Right cardiac atrium (tissue), 5 donors: ENCODE measurements at regions not wholly inside any gene's neighbourhood (a gene's known extent, or its start where the extent isn't known, plus 50 kb on each side); places are given as distances from the start of the nearest gene placed in this dataset.
"Not testable (repeated sequence)": the region's sequence is repeated elsewhere in the genome, so short reads cannot be mapped to it uniquely, and the experiment has no call there.

Experiments used
- ATAC-seq, 2 donors: fragments of 200-7000 bp; cut with Tn5 transposase; one replicate each; pipeline versions ENCODE4 v1.8.0 to v1.9.1; 2020; ENCODE audit warnings: moderate library complexity in 2 of 2, mild to moderate bottlenecking in 1 of 2
- DNase-seq, 3 donors: peaks; one replicate each; pipeline ENCODE4 v3.0.0-alpha.2; 2020
- H3K27ac ChIP-seq: one replicate; pipeline ENCODE4 v1.5.1; 2013; ENCODE audit warnings: mild to moderate bottlenecking, low read length, control low read depth, moderate library complexity
- H3K27me3 ChIP-seq: one replicate; pipeline ENCODE4 v1.6.1; 2013; ENCODE audit not compliant: control insufficient read depth, insufficient read depth
- H3K4me1 ChIP-seq: one replicate; pipeline ENCODE4 v1.6.1; 2013; ENCODE audit warnings: low read length; ENCODE audit not compliant: control insufficient read depth, insufficient read depth
- H3K4me3 ChIP-seq: one replicate; pipeline ENCODE4 v1.5.1; 2013; ENCODE audit warnings: low read length, control low read depth
- H3K9me3 ChIP-seq: one replicate; pipeline ENCODE4 v1.6.1; 2013; ENCODE audit warnings: low read length; ENCODE audit not compliant: control insufficient read depth
- WGBS: extraction: QIAGEN DNeasy Blood & Tissue Kit; methylation state at CpG from one replicate; pipeline ENCODE4 v1.1.7; 2013; 5-methylcytosine and 5-hydroxymethylcytosine counted together
- intact Hi-C, 4 donors: fragments of 100-400 bp; cut with DNase I; formaldehyde crosslinking; loops; one replicate each; pipeline versions ENCODE4 v1.11.0 to v1.14.0; 2022 to 2023
- donor health status: healthy with polysubstance abuse.
- donor health status: DM: no; HTN: yes; CAD: no.
- donor health status: DM: no; HTN: no; CAD: no.
- donor health status: DM: no; HTN: yes; CAD: no; lungs with severe emphysema.
- donor health status: DM: yes; HTN: yes; CAD: no.

GRCh38 chr2:66171530-66171929 is 263.4 kb upstream of the MEIS1 start:
- Histone ChIP-seq H3K4me3 (no peak overlapping the region), H3K9me3 (no peaks in the 10 kb centered on the region), H3K4me1 (no peaks in the 10 kb centered on the region), H3K27ac (no peak overlapping the region), H3K27me3 (no peaks in the 10 kb centered on the region)
- intact Hi-C loops = no loop called here
- no peak for ATAC-seq
- WGBS = 60% methylated on average over 5 of the region's 5 CpGs
- DNase-seq = peak in 1 of 3 donors; percentile 25

DNA sequence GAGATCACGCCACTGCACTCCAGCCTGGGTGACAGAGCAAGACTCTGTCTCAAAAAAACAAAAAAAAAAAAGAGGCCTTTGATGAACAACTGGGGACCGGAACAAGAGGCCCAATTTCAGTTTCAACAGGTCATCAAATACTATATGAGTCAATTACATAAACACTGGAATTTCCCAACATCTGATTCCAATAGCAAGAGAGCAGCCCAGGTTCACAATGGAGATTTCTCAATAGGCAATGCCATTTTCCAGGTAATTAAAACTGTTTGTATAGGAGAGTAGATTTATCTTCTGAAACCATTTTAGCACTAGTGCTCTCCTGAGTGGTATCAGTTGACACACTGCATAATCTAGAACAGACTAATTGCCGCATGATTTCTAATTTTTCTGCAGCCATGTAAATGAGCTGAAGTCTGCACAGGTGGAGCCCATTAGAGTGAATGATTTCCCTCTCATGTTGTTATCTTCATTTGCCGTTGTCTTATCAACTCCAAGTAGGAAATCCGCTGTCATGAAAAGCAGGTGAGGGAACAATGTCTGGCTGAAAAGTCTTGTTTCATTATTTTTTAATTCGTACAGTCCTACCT is 264.1 kb upstream of the MEIS1 start:
- Histone ChIP-seq H3K4me1 (no peaks in the 10 kb centered on the region), H3K27ac (no peak overlapping the region), H3K27me3 (no peaks in the 10 kb centered on the region), H3K9me3 (no peaks in the 10 kb centered on the region), H3K4me3 (no peak overlapping the region)
- no peak for DNase-seq
- no peak for ATAC-seq
- 63% methylated on average over 6 of the region's 6 CpGs for WGBS
- intact Hi-C loops = no loop called here

- H3K4me1 ChIP-seq = no peaks in the 10 kb centered on the region
- H3K27me3 ChIP-seq = no peaks in the 10 kb centered on the region
- H3K4me3 ChIP-seq = no peak overlapping the region
- WGBS = 72% methylated on average over 3 of the region's 3 CpGs
- H3K9me3 ChIP-seq = no peaks in the 10 kb centered on the region
- H3K27ac ChIP-seq = no peak overlapping the region
- DNase-seq (no peak), ATAC-seq (no peak)
- intact Hi-C loops = no loop called here
Observed at GRCh38 chr2:66169076-66169475, 265.8 kb upstream of the MEIS1 start.

DNA sequence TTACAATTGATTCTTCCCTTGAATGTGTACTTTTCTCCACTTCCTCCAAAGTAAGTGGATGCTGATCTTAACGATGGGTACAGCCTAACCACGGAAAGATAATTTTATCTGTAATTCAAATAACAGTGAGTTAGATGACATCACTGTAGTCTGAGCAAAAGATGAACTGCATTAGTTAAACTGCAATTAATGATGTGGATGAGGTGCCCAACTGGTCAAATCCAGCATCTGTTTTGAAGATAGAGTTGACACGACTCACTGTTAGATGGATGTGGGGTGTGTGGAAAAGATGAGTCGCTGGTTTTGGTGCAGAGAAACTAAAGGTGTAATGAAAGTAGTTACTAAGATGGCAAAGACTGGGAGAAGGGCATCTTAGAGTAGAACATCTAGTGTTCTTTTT is 270.5 kb upstream of the MEIS1 start:
- no peak overlapping the region for H3K4me3 ChIP-seq
- H3K27ac ChIP-seq = no peak overlapping the region
- no peak for ATAC-seq
- no peaks in the 10 kb centered on the region for H3K4me1 ChIP-seq
- no peaks in the 10 kb centered on the region for H3K27me3 ChIP-seq
- WGBS = 72% methylated on average over 4 of the region's 4 CpGs
- intact Hi-C loops = no loop called here
- H3K9me3 ChIP-seq = no peaks in the 10 kb centered on the region
- no peak for DNase-seq

- Histone ChIP-seq H3K4me1 (no peaks in the 10 kb centered on the region), H3K9me3 (peaks cover 2% of the 10 kb centered on the region), H3K27ac (no peak overlapping the region), H3K27me3 (no peaks in the 10 kb centered on the region), H3K4me3 (no peak overlapping the region)
- DNase-seq (no peak), ATAC-seq (no peak)
- intact Hi-C loops = no loop called here
- 61% methylated on average over 1 of the region's 1 CpG for WGBS
Observed at GRCh38 chr2:66156171-66156570, 278.8 kb upstream of the MEIS1 start.

GRCh38 chr2:66153941-66154340 is 281.0 kb upstream of the MEIS1 start:
- no peak overlapping the region for H3K27ac ChIP-seq
- ATAC-seq (no peak), DNase-seq (no peak)
- no peak overlapping the region for H3K4me3 ChIP-seq
- H3K4me1 ChIP-seq = no peaks in the 10 kb centered on the region
- peaks cover 2% of the 10 kb centered on the region for H3K9me3 ChIP-seq
- no peaks in the 10 kb centered on the region for H3K27me3 ChIP-seq
- 68% methylated on average over 1 of the region's 1 CpG for WGBS
- intact Hi-C loops = no loop called here

GRCh38 chr2:66145490-66145889 is 289.4 kb upstream of the MEIS1 start:
- Histone ChIP-seq H3K27ac (no peak overlapping the region), H3K9me3 (no peaks in the 10 kb centered on the region), H3K4me3 (no peak overlapping the region), H3K27me3 (no peaks in the 10 kb centered on the region), H3K4me1 (no peaks in the 10 kb centered on the region)
- WGBS = 60% methylated on average over 2 of the region's 2 CpGs
- no peak for ATAC-seq
- no peak for DNase-seq
- intact Hi-C loops = no loop called here

DNA sequence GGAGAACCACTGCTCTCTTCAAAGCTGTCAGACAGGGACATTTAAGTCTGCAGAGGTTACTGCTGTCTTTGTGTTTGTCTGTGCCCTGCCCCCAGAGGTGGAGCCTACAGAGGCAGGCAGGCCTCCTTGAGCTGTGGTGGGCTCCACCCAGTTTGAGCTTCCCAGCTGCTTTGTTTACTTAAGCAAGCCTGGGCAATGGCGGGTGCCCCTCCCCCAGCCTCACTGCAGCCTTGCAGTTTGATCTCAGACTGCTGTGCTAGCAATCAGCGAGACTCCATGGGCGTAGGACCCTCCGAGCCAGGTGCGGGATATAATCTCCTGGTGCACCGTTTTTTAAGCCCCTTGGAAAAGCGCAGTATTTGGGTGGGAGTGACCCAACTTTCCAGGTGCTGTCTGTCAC is 290.6 kb upstream of the MEIS1 start:
- H3K4me1 ChIP-seq, H3K27me3 ChIP-seq, H3K9me3 ChIP-seq, DNase-seq, ATAC-seq, intact Hi-C loops, H3K4me3 ChIP-seq, H3K27ac ChIP-seq: not testable (repeated sequence)
- 89% methylated on average over 7 of the region's 7 CpGs for WGBS

- Histone ChIP-seq H3K27ac (no peak overlapping the region), H3K4me3 (no peak overlapping the region), H3K4me1 (no peaks in the 10 kb centered on the region), H3K27me3 (no peaks in the 10 kb centered on the region), H3K9me3 (no peaks in the 10 kb centered on the region)
- 54% methylated on average over 5 of the region's 5 CpGs for WGBS
- intact Hi-C loops = no loop called here
- no peak for DNase-seq
- ATAC-seq = no peak
Observed at GRCh38 chr2:66137606-66138130, 297.3 kb upstream of the MEIS1 start.

GRCh38 chr2:66134138-66134701 is 300.7 kb upstream of the MEIS1 start:
- Histone ChIP-seq H3K27ac (no peak overlapping the region), H3K4me3 (no peak overlapping the region), H3K9me3 (no peaks in the 10 kb centered on the region), H3K4me1 (no peaks in the 10 kb centered on the region), H3K27me3 (no peaks in the 10 kb centered on the region)
- no peak for DNase-seq
- 40% methylated on average over 4 of the region's 4 CpGs for WGBS
- intact Hi-C loops = no loop called here
- ATAC-seq = no peak

GRCh38 chr2:66127656-66128055 is 307.3 kb upstream of the MEIS1 start:
- Histone ChIP-seq H3K27me3 (no peaks in the 10 kb centered on the region), H3K9me3 (no peaks in the 10 kb centered on the region), H3K4me1 (no peaks in the 10 kb centered on the region), H3K4me3 (no peak overlapping the region), H3K27ac (no peak overlapping the region)
- ATAC-seq = no peak
- intact Hi-C loops = no loop called here
- 74% methylated on average over 6 of the region's 6 CpGs for WGBS
- no peak for DNase-seq

DNA sequence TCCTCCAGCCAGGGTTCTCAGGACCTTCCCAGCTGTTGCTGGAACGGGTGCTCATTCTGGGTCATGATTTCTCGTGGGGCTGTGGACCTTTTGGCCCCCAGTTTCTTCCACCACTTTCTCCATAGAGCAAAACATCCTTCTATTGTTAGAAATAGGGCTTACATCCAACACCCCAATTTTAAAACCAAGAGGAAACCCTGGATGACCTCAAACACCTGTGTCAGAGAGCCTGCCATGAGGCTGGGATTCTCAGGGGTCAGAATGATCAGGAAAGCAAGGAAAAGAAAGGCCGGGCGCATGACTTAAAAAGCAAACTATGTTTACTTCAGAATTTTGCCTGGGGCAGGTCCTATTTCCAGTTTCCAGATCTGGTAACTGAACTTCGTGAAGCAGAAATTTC is 307.9 kb upstream of the MEIS1 start:
- Histone ChIP-seq H3K27ac (no peak overlapping the region), H3K4me1 (no peaks in the 10 kb centered on the region), H3K4me3 (no peak overlapping the region), H3K27me3 (no peaks in the 10 kb centered on the region), H3K9me3 (no peaks in the 10 kb centered on the region)
- intact Hi-C loops = no loop called here
- no peak for ATAC-seq
- no peak for DNase-seq
- 53% methylated on average over 5 of the region's 5 CpGs for WGBS
